ENCODE measurements at regions not wholly inside any gene's neighbourhood (a gene's known extent, or its start where the extent isn't known, plus 50 kb on each side); places are given as distances from the start of the nearest gene placed in this dataset.

- H3K27me3 Mint-ChIP-seq (ENCODE audit: low read depth), result no peaks in the 10 kb centered on the region
- H3K9me3 Mint-ChIP-seq, result peaks cover 3% of the 10 kb centered on the region
- no peak overlapping the region for H3K27ac Mint-ChIP-seq (ENCODE audit: unreplicated experiment)
- no peak for TF ChIP-seq CTCF (conservative IDR thresholded peaks at IDR 0.05)
- no peak overlapping the region for H3K4me3 Mint-ChIP-seq
- no peaks in the 10 kb centered on the region for H3K36me3 Mint-ChIP-seq (ENCODE audit: low read depth)
- H3K4me1 Mint-ChIP-seq, result peaks cover 15% of the 10 kb centered on the region
- DNase-seq (ENCODE audit: low read depth, low spot score), result no peak
These were observed 227.7 kb upstream of the TTC29 start for GRCh38 chr4:147173322-147173721.

GRCh38 chr4:147173797-147174432 lies 228.3 kb upstream of the TTC29 start:
- Mint-ChIP-seq H3K4me1 (peaks cover 15% of the 10 kb centered on the region), H3K36me3 (ENCODE audit: low read depth) (no peaks in the 10 kb centered on the region), H3K27me3 (ENCODE audit: low read depth) (no peaks in the 10 kb centered on the region), H3K4me3 (no peak overlapping the region), H3K27ac (ENCODE audit: unreplicated experiment) (no peak overlapping the region), H3K9me3 (no peaks in the 10 kb centered on the region)
- no peak for DNase-seq (ENCODE audit: low read depth, low spot score)
- no peak for TF ChIP-seq CTCF (conservative IDR thresholded peaks at IDR 0.05)

- H3K4me1 Mint-ChIP-seq, result peaks cover 15% of the 10 kb centered on the region
- no peak overlapping the region for H3K27ac Mint-ChIP-seq (ENCODE audit: unreplicated experiment)
- DNase-seq (ENCODE audit: low read depth, low spot score), result no peak
- no peaks in the 10 kb centered on the region for H3K27me3 Mint-ChIP-seq (ENCODE audit: low read depth)
- H3K36me3 Mint-ChIP-seq (ENCODE audit: low read depth), result no peaks in the 10 kb centered on the region
- no peaks in the 10 kb centered on the region for H3K9me3 Mint-ChIP-seq
- H3K4me3 Mint-ChIP-seq, result no peak overlapping the region
- no peak for TF ChIP-seq CTCF (conservative IDR thresholded peaks at IDR 0.05)
These were observed 228.9 kb upstream of the TTC29 start for GRCh38 chr4:147174591-147174990.

- no peak overlapping the region for H3K27ac Mint-ChIP-seq (ENCODE audit: unreplicated experiment)
- H3K36me3 Mint-ChIP-seq (ENCODE audit: low read depth), result no peaks in the 10 kb centered on the region
These were observed 229.9 kb upstream of the TTC29 start for GRCh38 chr4:147175460-147176025.

GRCh38 chr4:147182041-147182440 lies 236.4 kb upstream of the TTC29 start:
- Mint-ChIP-seq H3K4me3 (no peak overlapping the region), H3K27ac (ENCODE audit: unreplicated experiment) (peak overlapping the region; percentile 2), H3K4me1 (peaks cover 20% of the 10 kb centered on the region), H3K9me3 (peaks cover 10% of the 10 kb centered on the region), H3K27me3 (ENCODE audit: low read depth) (no peaks in the 10 kb centered on the region), H3K36me3 (ENCODE audit: low read depth) (peaks cover 10% of the 10 kb centered on the region)
- no peak for DNase-seq (ENCODE audit: low read depth, low spot score)
- no peak for TF ChIP-seq CTCF (conservative IDR thresholded peaks at IDR 0.05)

More at GRCh38 chr4:147175460-147176025, 229.9 kb upstream of the TTC29 start:
- no peak overlapping the region for H3K4me3 Mint-ChIP-seq
- H3K4me1 Mint-ChIP-seq, result peaks cover 15% of the 10 kb centered on the region
- no peak for TF ChIP-seq CTCF (conservative IDR thresholded peaks at IDR 0.05)
- no peak for DNase-seq (ENCODE audit: low read depth, low spot score)
- no peaks in the 10 kb centered on the region for H3K27me3 Mint-ChIP-seq (ENCODE audit: low read depth)
- H3K9me3 Mint-ChIP-seq, result no peaks in the 10 kb centered on the region
